HEK293T (cell line): ENCODE measurements at regions not wholly inside any gene's neighbourhood (a gene's known extent, or its start where the extent isn't known, plus 50 kb on each side); places are given as distances from the start of the nearest gene placed in this dataset.

Experiments
- FOXA1 ChIP-seq: fragments of 450-650 bp; IDR thresholded peaks from 2 replicates; pipeline ENCODE4 v1.6.1; 2016; ENCODE audit warnings: mild to moderate bottlenecking
- HDGF ChIP-seq: fragments of 450-650 bp; IDR thresholded peaks from 2 replicates; pipeline ENCODE4 v1.6.1; 2017; ENCODE audit warnings: antibody characterized with exemption, borderline replicate concordance
- SUZ12 ChIP-seq: fragments of 450-650 bp; IDR thresholded peaks from 2 replicates; pipeline ENCODE4 v1.6.1; 2016; ENCODE audit warnings: mild to moderate bottlenecking
- TARDBP ChIP-seq: fragments of 450-650 bp; IDR thresholded peaks from 2 replicates; pipeline ENCODE4 v1.6.1; 2016
- TF ChIP-seq, protein P1 (sequence below): fragments of 450-650 bp; IDR thresholded peaks from 2 replicates; pipeline ENCODE4 v1.6.1; 2016

DNA sequence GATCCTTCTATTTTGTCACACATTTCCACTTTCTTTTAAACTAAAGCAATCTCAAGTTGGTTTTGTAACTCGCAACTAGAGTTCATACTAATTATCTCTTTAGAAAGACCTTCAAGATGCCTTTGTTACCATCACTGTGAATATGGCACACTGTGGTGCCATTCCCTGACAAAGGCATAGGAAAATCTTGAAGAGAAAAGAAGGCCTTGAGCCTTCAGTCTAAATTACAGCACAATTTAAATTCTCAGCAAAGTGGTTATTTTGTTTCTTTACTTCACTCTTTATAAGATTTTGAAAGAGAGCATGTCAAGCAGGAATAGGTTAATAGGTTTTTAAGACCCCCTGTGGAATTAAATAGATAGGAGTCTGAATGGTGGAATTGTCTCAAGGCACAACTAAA, 89.0 kb upstream of the BANK1 start:
- no peak for TF ChIP-seq HDGF
- TF ChIP-seq FOXA1: no peak
- no peak for TF ChIP-seq SUZ12
- TF ChIP-seq TARDBP: no peak
- TF ChIP-seq, protein P1, sequence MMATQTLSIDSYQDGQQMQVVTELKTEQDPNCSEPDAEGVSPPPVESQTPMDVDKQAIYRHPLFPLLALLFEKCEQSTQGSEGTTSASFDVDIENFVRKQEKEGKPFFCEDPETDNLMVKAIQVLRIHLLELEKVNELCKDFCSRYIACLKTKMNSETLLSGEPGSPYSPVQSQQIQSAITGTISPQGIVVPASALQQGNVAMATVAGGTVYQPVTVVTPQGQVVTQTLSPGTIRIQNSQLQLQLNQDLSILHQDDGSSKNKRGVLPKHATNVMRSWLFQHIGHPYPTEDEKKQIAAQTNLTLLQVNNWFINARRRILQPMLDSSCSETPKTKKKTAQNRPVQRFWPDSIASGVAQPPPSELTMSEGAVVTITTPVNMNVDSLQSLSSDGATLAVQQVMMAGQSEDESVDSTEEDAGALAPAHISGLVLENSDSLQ: no peak
